Karpas-422 (cell line): ENCODE measurements at regions not wholly inside any gene's neighbourhood (a gene's known extent, or its start where the extent isn't known, plus 50 kb on each side); places are given as distances from the start of the nearest gene placed in this dataset.

Experiments used
- DNase-seq: peaks from one replicate; pipeline ENCODE4 v3.0.0-alpha.2; 2015
- H2AFZ ChIP-seq: fragments of 200-600 bp; sonication (generic); 2 replicates; pipeline ENCODE4 v1.6.1; 2014; ENCODE audit warnings: antibody characterized with exemption, low read length, mixed read lengths
- H3K27ac ChIP-seq: fragments of 200-600 bp; sonication (generic); 2 replicates; pipeline ENCODE4 v1.5.1; 2014; ENCODE audit warnings: mild to moderate bottlenecking, low read length, moderate library complexity
- H3K27me3 ChIP-seq: fragments of 200-600 bp; sonication (generic); 2 replicates; pipeline ENCODE4 v1.6.1; 2014; ENCODE audit warnings: low read length, mixed read lengths
- H3K36me3 ChIP-seq: fragments of 200-600 bp; sonication (generic); 2 replicates; pipeline ENCODE4 v1.6.1; 2014; ENCODE audit warnings: low read length, mixed read lengths; ENCODE audit not compliant: insufficient read depth
- H3K4me1 ChIP-seq: fragments of 200-600 bp; sonication (generic); 2 replicates; pipeline ENCODE4 v1.6.1; 2014; ENCODE audit warnings: mild to moderate bottlenecking, low read length, mixed read lengths
- H3K4me2 ChIP-seq: fragments of 200-600 bp; sonication (generic); 2 replicates; pipeline ENCODE4 v1.6.1; 2014; ENCODE audit warnings: low read length, low read depth, mild to moderate bottlenecking; ENCODE audit not compliant: poor library complexity, severe bottlenecking
- H3K4me3 ChIP-seq: fragments of 200-600 bp; sonication (generic); 2 replicates; pipeline ENCODE4 v1.5.1; 2014; ENCODE audit warnings: mild to moderate bottlenecking, antibody characterized with exemption, low read length, mixed read lengths
- H3K79me2 ChIP-seq: fragments of 200-600 bp; sonication (generic); 2 replicates; pipeline ENCODE4 v1.6.1; 2014; ENCODE audit warnings: mild to moderate bottlenecking, low read length, mixed read lengths
- H3K9ac ChIP-seq: fragments of 200-600 bp; sonication (generic); 2 replicates; pipeline ENCODE4 v1.6.0; 2014; ENCODE audit warnings: low read length
- H3K9me2 ChIP-seq: fragments of 200-600 bp; sonication (generic), shearing (Covaris generic); replicated peaks from 2 replicates; pipeline ENCODE4 v1.6.0; 2014; ENCODE audit warnings: mild to moderate bottlenecking, low read length, moderate library complexity; ENCODE audit not compliant: insufficient read depth
- H3K9me3 ChIP-seq: fragments of 300-700, 200-600 bp; sonication (generic); 2 replicates; pipeline ENCODE4 v1.6.1; 2014; ENCODE audit warnings: low read length, mixed read lengths
- H4K20me1 ChIP-seq: fragments of 200-600 bp; sonication (generic); 2 replicates; pipeline ENCODE4 v1.6.1; 2014; ENCODE audit warnings: mild to moderate bottlenecking, antibody characterized with exemption, low read length, low read depth; ENCODE audit not compliant: insufficient read depth

- Histone ChIP-seq H3K27me3 (no peaks in the 10 kb centered on the region), H3K9ac (no peak overlapping the region)
- DNase-seq: no peak
Measured at GRCh38 chr5:164637931-164638521, 1132.6 kb downstream of the MAT2B start.

GRCh38 chr5:164649266-164649665, 1143.8 kb downstream of the MAT2B start:
- Histone ChIP-seq H3K79me2 (no peaks in the 10 kb centered on the region), H3K9me3 (peaks cover 20% of the 10 kb centered on the region), H3K27ac (no peak overlapping the region), H2AFZ (no peak overlapping the region), H3K9me2 (no peaks in the 10 kb centered on the region), H3K36me3 (no peaks in the 10 kb centered on the region), H4K20me1 (no peaks in the 10 kb centered on the region), H3K9ac (no peak overlapping the region), H3K4me3 (no peak overlapping the region), H3K4me1 (no peaks in the 10 kb centered on the region), H3K27me3 (no peaks in the 10 kb centered on the region), H3K4me2 (no peak overlapping the region)
- DNase-seq: no peak

More at GRCh38 chr5:164637931-164638521, 1132.6 kb downstream of the MAT2B start:
- Histone ChIP-seq H3K27ac (no peak overlapping the region), H3K36me3 (no peaks in the 10 kb centered on the region), H3K4me3 (no peak overlapping the region), H4K20me1 (no peaks in the 10 kb centered on the region), H3K9me3 (peaks cover 15% of the 10 kb centered on the region; the same call in 1 of the 2 replicates), H2AFZ (no peak overlapping the region), H3K4me1 (no peaks in the 10 kb centered on the region), H3K79me2 (no peaks in the 10 kb centered on the region), H3K4me2 (no peak overlapping the region), H3K9me2 (no peaks in the 10 kb centered on the region)

GRCh38 chr5:164650427-164650826, 1145.0 kb downstream of the MAT2B start:
- Histone ChIP-seq H3K9ac (no peak overlapping the region), H2AFZ (no peak overlapping the region), H3K9me3 (peaks cover 20% of the 10 kb centered on the region), H3K27me3 (no peaks in the 10 kb centered on the region), H3K27ac (no peak overlapping the region), H3K4me3 (no peak overlapping the region), H4K20me1 (no peaks in the 10 kb centered on the region), H3K9me2 (no peaks in the 10 kb centered on the region), H3K79me2 (no peaks in the 10 kb centered on the region), H3K36me3 (no peaks in the 10 kb centered on the region), H3K4me2 (no peak overlapping the region), H3K4me1 (no peaks in the 10 kb centered on the region)
- DNase-seq: no peak

- Histone ChIP-seq H3K9ac (no peak overlapping the region), H3K79me2 (no peaks in the 10 kb centered on the region), H3K27ac (no peak overlapping the region), H3K4me3 (no peak overlapping the region), H3K36me3 (no peaks in the 10 kb centered on the region), H3K9me3 (peaks cover 18% of the 10 kb centered on the region), H3K4me1 (no peaks in the 10 kb centered on the region), H2AFZ (no peak overlapping the region), H3K27me3 (no peaks in the 10 kb centered on the region), H3K4me2 (no peak overlapping the region), H4K20me1 (no peaks in the 10 kb centered on the region), H3K9me2 (no peaks in the 10 kb centered on the region)
- DNase-seq: no peak
Measured at GRCh38 chr5:164651546-164652275, 1146.3 kb downstream of the MAT2B start.

- Histone ChIP-seq H3K4me2 (no peak overlapping the region), H3K4me1 (no peaks in the 10 kb centered on the region), H3K36me3 (no peaks in the 10 kb centered on the region), H3K27me3 (no peaks in the 10 kb centered on the region), H3K9me3 (peaks cover 18% of the 10 kb centered on the region), H3K9me2 (no peaks in the 10 kb centered on the region), H3K79me2 (no peaks in the 10 kb centered on the region), H2AFZ (no peak overlapping the region), H3K9ac (no peak overlapping the region), H3K27ac (no peak overlapping the region), H4K20me1 (no peaks in the 10 kb centered on the region), H3K4me3 (no peak overlapping the region)
- DNase-seq: no peak
Measured at GRCh38 chr5:164652276-164652660, 1146.8 kb downstream of the MAT2B start.

- no peaks in the 10 kb centered on the region for H4K20me1 ChIP-seq
- peaks cover 17% of the 10 kb centered on the region for H3K9me3 ChIP-seq
- no peaks in the 10 kb centered on the region for H3K79me2 ChIP-seq
- no peak overlapping the region for H3K4me2 ChIP-seq
- no peak overlapping the region for H2AFZ ChIP-seq
- H3K36me3 ChIP-seq: no peaks in the 10 kb centered on the region
- no peak overlapping the region for H3K4me3 ChIP-seq
- no peak overlapping the region for H3K9ac ChIP-seq
- no peak for DNase-seq
- no peaks in the 10 kb centered on the region for H3K9me2 ChIP-seq
- H3K4me1 ChIP-seq: no peaks in the 10 kb centered on the region
- no peak overlapping the region for H3K27ac ChIP-seq
- H3K27me3 ChIP-seq: no peaks in the 10 kb centered on the region
Measured at GRCh38 chr5:164663198-164663989, 1158.0 kb downstream of the MAT2B start.

GRCh38 chr5:164671640-164672039, 1166.2 kb downstream of the MAT2B start:
- DNase-seq: no peak
- Histone ChIP-seq H3K4me3 (no peak overlapping the region), H3K79me2 (no peaks in the 10 kb centered on the region), H3K27me3 (no peaks in the 10 kb centered on the region), H3K4me1 (no peaks in the 10 kb centered on the region), H3K27ac (no peak overlapping the region), H3K9ac (no peak overlapping the region), H3K9me2 (no peaks in the 10 kb centered on the region), H3K36me3 (no peaks in the 10 kb centered on the region), H3K9me3 (peaks cover 16% of the 10 kb centered on the region), H3K4me2 (no peak overlapping the region), H4K20me1 (no peaks in the 10 kb centered on the region), H2AFZ (no peak overlapping the region)

GRCh38 chr5:164672205-164672604, 1166.8 kb downstream of the MAT2B start:
- Histone ChIP-seq H3K9ac (no peak overlapping the region), H3K36me3 (no peaks in the 10 kb centered on the region), H3K4me2 (no peak overlapping the region), H2AFZ (no peak overlapping the region), H3K9me3 (peaks cover 17% of the 10 kb centered on the region), H3K4me1 (no peaks in the 10 kb centered on the region), H3K4me3 (no peak overlapping the region), H4K20me1 (no peaks in the 10 kb centered on the region), H3K79me2 (no peaks in the 10 kb centered on the region), H3K9me2 (no peaks in the 10 kb centered on the region), H3K27me3 (no peaks in the 10 kb centered on the region), H3K27ac (no peak overlapping the region)
- DNase-seq: no peak
